NT2/D1 (cell line): ENCODE measurements at regions not wholly inside any gene's neighbourhood (a gene's known extent, or its start where the extent isn't known, plus 50 kb on each side); places are given as distances from the start of the nearest gene placed in this dataset.

Experiments
- SUZ12 ChIP-seq: IDR thresholded peaks from 2 replicates; pipeline ENCODE4 v1.6.1; 2011; ENCODE audit not compliant: insufficient read length, insufficient read depth; ENCODE audit errors: extremely low read depth
- YY1 ChIP-seq: IDR thresholded peaks from 2 replicates; pipeline ENCODE4 v1.6.1; 2011; ENCODE audit not compliant: insufficient read length, insufficient read depth
- ZNF274 ChIP-seq: IDR thresholded peaks from 2 replicates; pipeline ENCODE4 v1.6.1; 2011; ENCODE audit warnings: mild to moderate bottlenecking, low read depth, low read length

GRCh38 chr13:111953546-111954178 lies 113.3 kb upstream of the SOX1 start:
- TF ChIP-seq YY1 (no peak), ZNF274 (no peak), SUZ12 (no peak)
